IMR-90 (cell line): ENCODE measurements at regions not wholly inside any gene's neighbourhood (a gene's known extent, or its start where the extent isn't known, plus 50 kb on each side); places are given as distances from the start of the nearest gene placed in this dataset.

Experiments
- ATAC-seq: fragments of 200-7000 bp; cut with Tn5 transposase; 2 replicates; pipeline ENCODE4 v1.9.1; 2020; ENCODE audit warnings: low read depth, mild to moderate bottlenecking, moderate library complexity
- BruUV-seq: library from RNA; stranded (reverse); fragments of 400-500 nt; replicated peaks from 2 replicates; lab custom pipeline; 2021; lab: Mats Ljungman, UMichigan
- CTCF ChIA-PET: fragments of 300-600 bp; formaldehyde crosslinking; extraction: SDS; loops from one replicate; lab custom pipeline; 2021; ENCODE audit warnings: antibody characterized with exemption; lab: Yijun Ruan, JAX
- POLR2A ChIA-PET: fragments of 300-600 bp; sonication (Branson Sonifier 250); formaldehyde crosslinking; loops from one replicate; lab custom pipeline; 2022; ENCODE audit warnings: antibody characterized with exemption; ENCODE audit not compliant: unreplicated experiment; lab: Charles Lee
- DNase-seq: peaks from one replicate; pipeline ENCODE4 v3.0.0; 2013
- H2AFZ ChIP-seq: replicated peaks from 2 replicates; pipeline ENCODE3; 2013; ENCODE audit warnings: low read length, mild to moderate bottlenecking; ENCODE audit not compliant: poor library complexity
- H2AK5ac ChIP-seq: 2 replicates; pipeline ENCODE4 v1.6.1; 2013; ENCODE audit warnings: low read depth, low read length, inconsistent platforms
- H2AK9ac ChIP-seq: replicated peaks from 2 replicates; pipeline ENCODE3; 2013; ENCODE audit warnings: mild to moderate bottlenecking, low read depth, low read length, moderate library complexity; ENCODE audit not compliant: poor library complexity
- H2BK120ac ChIP-seq: 2 replicates; pipeline ENCODE4 v1.6.1; 2013; ENCODE audit warnings: low read depth, low read length, inconsistent platforms
- H2BK15ac ChIP-seq: 3 replicates; pipeline ENCODE4 v1.6.1; 2013; ENCODE audit warnings: low read depth, low read length, inconsistent platforms
- H2BK20ac ChIP-seq: 2 replicates; pipeline ENCODE4 v1.6.1; 2013; ENCODE audit warnings: low read depth, mild to moderate bottlenecking, inconsistent platforms, low read length, moderate library complexity
- H2BK5ac ChIP-seq: 2 replicates; pipeline ENCODE4 v1.6.1; 2013; ENCODE audit warnings: mild to moderate bottlenecking, low read depth, low read length, inconsistent platforms; ENCODE audit not compliant: poor library complexity, severe bottlenecking
- H3K14ac ChIP-seq: replicated peaks from 2 replicates; pipeline ENCODE4 v1.6.1; 2013; ENCODE audit warnings: low read depth, low read length, inconsistent platforms
- H3K18ac ChIP-seq: 2 replicates; pipeline ENCODE4 v1.6.1; 2013; ENCODE audit warnings: low read depth, low read length, control low read depth
- H3K23ac ChIP-seq: 2 replicates; pipeline ENCODE4 v1.6.1; 2013; ENCODE audit warnings: low read depth, low read length, inconsistent platforms
- H3K27ac ChIP-seq: 2 replicates; pipeline ENCODE4 v1.5.1; 2013; ENCODE audit warnings: mild to moderate bottlenecking, control low read depth, low read length; ENCODE audit not compliant: insufficient read depth
- H3K27me3 ChIP-seq: 2 replicates; pipeline ENCODE4 v1.6.1; 2013; ENCODE audit warnings: low read length; ENCODE audit not compliant: control insufficient read depth, insufficient read depth
- H3K36me3 ChIP-seq: 2 replicates; pipeline ENCODE4 v1.6.1; 2013; ENCODE audit warnings: low read length, mixed read lengths; ENCODE audit not compliant: control insufficient read depth, insufficient read depth
- H3K4ac ChIP-seq: 2 replicates; pipeline ENCODE4 v1.6.1; 2013; ENCODE audit warnings: low read depth, low read length, inconsistent platforms
- H3K4me1 ChIP-seq: 2 replicates; pipeline ENCODE4 v1.6.1; 2013; ENCODE audit warnings: low read length, mixed read lengths; ENCODE audit not compliant: control insufficient read depth, insufficient read depth
- H3K4me2 ChIP-seq: 2 replicates; pipeline ENCODE4 v1.6.1; 2013; ENCODE audit warnings: low read depth, mild to moderate bottlenecking, control low read depth, low read length, moderate library complexity
- H3K4me3 ChIP-seq: 2 replicates; pipeline ENCODE4 v1.5.1; 2013; ENCODE audit warnings: low read depth, mild to moderate bottlenecking, control low read depth, low read length, moderate library complexity; ENCODE audit not compliant: insufficient read depth
- H3K56ac ChIP-seq: 2 replicates; pipeline ENCODE4 v1.6.1; 2013; ENCODE audit warnings: low read length, inconsistent platforms; ENCODE audit not compliant: insufficient read depth; ENCODE audit errors: extremely low read depth
- H3K79me1 ChIP-seq, 2 experiments: 2 replicates each; pipeline ENCODE4 v1.6.1; 2013; ENCODE audit warnings: low read length in 2 of 2, inconsistent platforms in 1 of 2, low read depth in 1 of 2
- H3K9ac ChIP-seq: 2 replicates; pipeline ENCODE4 v1.6.1; 2013; ENCODE audit warnings: low read depth, low read length, control low read depth
- H3K9me1 ChIP-seq: 2 replicates; pipeline ENCODE4 v1.6.1; 2013; ENCODE audit warnings: low read length, inconsistent platforms; ENCODE audit not compliant: insufficient read depth
- H3K9me3 ChIP-seq: 2 replicates; pipeline ENCODE4 v1.6.1; 2013; ENCODE audit warnings: low read length; ENCODE audit not compliant: control insufficient read depth, insufficient read depth
- H4K20me1 ChIP-seq: 2 replicates; pipeline ENCODE4 v1.6.1; 2013; ENCODE audit warnings: low read length, inconsistent platforms; ENCODE audit not compliant: insufficient read depth
- H4K5ac ChIP-seq: 2 replicates; pipeline ENCODE4 v1.6.1; 2013; ENCODE audit warnings: mild to moderate bottlenecking, low read depth, low read length, control low read depth
- H4K8ac ChIP-seq, 2 experiments: 2 replicates each; pipeline ENCODE4 v1.6.1; 2013; ENCODE audit warnings: low read depth in 2 of 2, low read length in 2 of 2, control low read depth in 1 of 2, inconsistent platforms in 1 of 2
- H4K91ac ChIP-seq: 2 replicates; pipeline ENCODE4 v1.6.1; 2013; ENCODE audit warnings: low read depth, low read length, inconsistent platforms; ENCODE audit not compliant: insufficient read depth
- BHLHE40 ChIP-seq: fragments of 150-350 bp; IDR thresholded peaks from 2 replicates; pipeline ENCODE4 v1.6.1; 2016; ENCODE audit warnings: mild to moderate bottlenecking, low read depth, low read length
- CEBPB ChIP-seq: IDR thresholded peaks from 2 replicates; pipeline ENCODE4 v1.6.1; 2012; ENCODE audit warnings: low read depth, low read length, improper control_type of control experiment
- CHD1 ChIP-seq: IDR thresholded peaks from 2 replicates; pipeline ENCODE4 v1.6.1; 2012; ENCODE audit warnings: low read depth, low read length, improper control_type of control experiment
- CTCF ChIP-seq: conservative IDR thresholded peaks from 2 replicates; pipeline ENCODE4 v1.5.1; 2012; ENCODE audit warnings: mild to moderate bottlenecking, low read depth, low read length, improper control_type of control experiment
- FOS ChIP-seq: fragments of 150-350 bp; IDR thresholded peaks from 2 replicates; pipeline ENCODE4 v1.6.1; 2016; ENCODE audit warnings: low read depth, low read length
- MAFK ChIP-seq: IDR thresholded peaks from 2 replicates; pipeline ENCODE4 v1.6.1; 2012; ENCODE audit warnings: low read depth, low read length, improper control_type of control experiment
- MAZ ChIP-seq: IDR thresholded peaks from 2 replicates; pipeline ENCODE4 v1.6.1; 2012; ENCODE audit warnings: low read depth, mild to moderate bottlenecking, low read length, improper control_type of control experiment, moderate library complexity, borderline replicate concordance
- MXI1 ChIP-seq: IDR thresholded peaks from 2 replicates; pipeline ENCODE4 v1.6.1; 2012; ENCODE audit warnings: low read depth, mild to moderate bottlenecking, low read length, moderate library complexity, borderline replicate concordance
- NFE2L2 ChIP-seq: fragments of 150-350 bp; IDR thresholded peaks from 2 replicates; pipeline ENCODE4 v1.6.1; 2016; ENCODE audit warnings: low read depth, mild to moderate bottlenecking, low read length
- POLR2A ChIP-seq: IDR thresholded peaks from 2 replicates; pipeline ENCODE4 v1.6.1; 2012; ENCODE audit warnings: mild to moderate bottlenecking, low read depth, low read length
- RAD21 ChIP-seq: IDR thresholded peaks from 2 replicates; pipeline ENCODE4 v1.6.1; 2012; ENCODE audit warnings: low read length, improper control_type of control experiment
- RCOR1 ChIP-seq: IDR thresholded peaks from 2 replicates; pipeline ENCODE4 v1.6.1; 2012; ENCODE audit warnings: mild to moderate bottlenecking, low read length, improper control_type of control experiment; ENCODE audit not compliant: insufficient replicate concordance
- RFX5 ChIP-seq: IDR thresholded peaks from 2 replicates; pipeline ENCODE4 v1.8.0; 2012; ENCODE audit warnings: low read depth, mild to moderate bottlenecking, low read length, moderate library complexity
- SMC3 ChIP-seq: fragments of 150-350 bp; IDR thresholded peaks from 2 replicates; pipeline ENCODE4 v1.6.1; 2016; ENCODE audit warnings: low read depth, mild to moderate bottlenecking, antibody characterized with exemption, low read length, moderate library complexity
- WGBS, 2 experiments: methylation state at CpG; one replicate each; pipeline versions ENCODE4 v1.1.5 to v1.1.7; 2013; ENCODE audit warnings: missing lambda C conversion rate in 2 of 2; ENCODE audit not compliant: insufficient read length in 1 of 2; ENCODE audit errors: extremely low coverage in 2 of 2; 5-methylcytosine and 5-hydroxymethylcytosine counted together
- dilution Hi-C: fragments of 300-500 bp; cut with HindIII; formaldehyde crosslinking; loops from one replicate; pipeline ENCODE4 v1.14.3; 2018; ENCODE audit warnings: low sequenced_read_pairs; ENCODE audit not compliant: unreplicated experiment
- in situ Hi-C: fragments of 300-500 bp; cut with MboI; formaldehyde crosslinking; loops from 3 replicates; pipeline ENCODE4 v1.14.3; 2019; ENCODE audit warnings: low sequenced_read_pairs, inconsistent platforms, mixed read lengths
- intact Hi-C: fragments of 100-400 bp; cut with micrococcal nuclease; formaldehyde crosslinking; loops from 2 replicates; pipeline ENCODE4 v1.10.0; 2022
- TF ChIP-seq, protein P1 (sequence below): fragments of 150-350 bp; IDR thresholded peaks from 2 replicates; pipeline ENCODE4 v1.6.1; 2017; ENCODE audit warnings: mild to moderate bottlenecking, antibody characterized with exemption, low read length, low read depth
- TF ChIP-seq, protein P2 (sequence below): fragments of 150-350 bp; IDR thresholded peaks from 2 replicates; pipeline ENCODE4 v1.6.1; 2016; ENCODE audit warnings: low read depth, mild to moderate bottlenecking, low read length, moderate library complexity, borderline replicate concordance

GRCh38 chr10:21097926-21098355, 200.8 kb upstream of the NEBL start:
- Histone ChIP-seq H3K18ac (no peak overlapping the region), H2AK9ac (no peak overlapping the region), H3K14ac (no peak overlapping the region), H4K8ac (no peak overlapping the region), H2BK15ac (no peak overlapping the region), H3K4ac (no peak overlapping the region), H3K36me3 (no peaks in the 10 kb centered on the region), H3K4me3 (no peak overlapping the region), H3K79me1 (no peaks in the 10 kb centered on the region), H2BK120ac (no peak overlapping the region), H4K20me1 (no peaks in the 10 kb centered on the region), H3K9ac (no peak overlapping the region), H4K5ac (no peak overlapping the region), H3K4me1 (no peaks in the 10 kb centered on the region), H2AK5ac (no peak overlapping the region), H3K27ac (no peak overlapping the region), H3K9me1 (no peaks in the 10 kb centered on the region), H2BK5ac (no peak overlapping the region), H3K27me3 (no peaks in the 10 kb centered on the region), H2BK20ac (no peak overlapping the region), H3K23ac (no peak overlapping the region), H4K91ac (no peak overlapping the region), H3K4me2 (no peak overlapping the region), H2AFZ (no peak overlapping the region), H3K56ac (no peak overlapping the region), H3K9me3 (no peaks in the 10 kb centered on the region)
- ATAC-seq (no peak), DNase-seq (no peak)
- CTCF ChIA-PET: no interaction called here
- WGBS, 2 experiments: no CpG with 5 or more reads among the region's 5 CpGs
- in situ Hi-C loops (loop anchor here (25.0 kb wide), 3 partner anchors 389 to 864 kb away; no protein-coding TSS in a partner anchor), dilution Hi-C loops (no loop called here), intact Hi-C loops (no loop called here)
- no TSS peak for BruUV-seq
- POLR2A ChIA-PET: no interaction called here
- no peak for TF ChIP-seq SMC3
- no peak for TF ChIP-seq BHLHE40
- TF ChIP-seq RAD21: no peak
- TF ChIP-seq MAZ: no peak
- TF ChIP-seq CTCF: no peak
- TF ChIP-seq RFX5: no peak
- TF ChIP-seq CHD1: no peak
- TF ChIP-seq POLR2A: no peak
- TF ChIP-seq, protein P1, sequence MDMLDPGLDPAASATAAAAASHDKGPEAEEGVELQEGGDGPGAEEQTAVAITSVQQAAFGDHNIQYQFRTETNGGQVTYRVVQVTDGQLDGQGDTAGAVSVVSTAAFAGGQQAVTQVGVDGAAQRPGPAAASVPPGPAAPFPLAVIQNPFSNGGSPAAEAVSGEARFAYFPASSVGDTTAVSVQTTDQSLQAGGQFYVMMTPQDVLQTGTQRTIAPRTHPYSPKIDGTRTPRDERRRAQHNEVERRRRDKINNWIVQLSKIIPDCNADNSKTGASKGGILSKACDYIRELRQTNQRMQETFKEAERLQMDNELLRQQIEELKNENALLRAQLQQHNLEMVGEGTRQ: no peak
- no peak for TF ChIP-seq NFE2L2
- no peak for TF ChIP-seq RCOR1
- TF ChIP-seq, protein P2, sequence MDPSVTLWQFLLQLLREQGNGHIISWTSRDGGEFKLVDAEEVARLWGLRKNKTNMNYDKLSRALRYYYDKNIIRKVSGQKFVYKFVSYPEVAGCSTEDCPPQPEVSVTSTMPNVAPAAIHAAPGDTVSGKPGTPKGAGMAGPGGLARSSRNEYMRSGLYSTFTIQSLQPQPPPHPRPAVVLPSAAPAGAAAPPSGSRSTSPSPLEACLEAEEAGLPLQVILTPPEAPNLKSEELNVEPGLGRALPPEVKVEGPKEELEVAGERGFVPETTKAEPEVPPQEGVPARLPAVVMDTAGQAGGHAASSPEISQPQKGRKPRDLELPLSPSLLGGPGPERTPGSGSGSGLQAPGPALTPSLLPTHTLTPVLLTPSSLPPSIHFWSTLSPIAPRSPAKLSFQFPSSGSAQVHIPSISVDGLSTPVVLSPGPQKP: no peak
- no peak for TF ChIP-seq MAFK
- no peak for TF ChIP-seq MXI1
- TF ChIP-seq FOS: no peak
- TF ChIP-seq CEBPB: no peak
